ENCODE measurements at regions not wholly inside any gene's neighbourhood (a gene's known extent, or its start where the extent isn't known, plus 50 kb on each side); places are given as distances from the start of the nearest gene placed in this dataset.

DNA sequence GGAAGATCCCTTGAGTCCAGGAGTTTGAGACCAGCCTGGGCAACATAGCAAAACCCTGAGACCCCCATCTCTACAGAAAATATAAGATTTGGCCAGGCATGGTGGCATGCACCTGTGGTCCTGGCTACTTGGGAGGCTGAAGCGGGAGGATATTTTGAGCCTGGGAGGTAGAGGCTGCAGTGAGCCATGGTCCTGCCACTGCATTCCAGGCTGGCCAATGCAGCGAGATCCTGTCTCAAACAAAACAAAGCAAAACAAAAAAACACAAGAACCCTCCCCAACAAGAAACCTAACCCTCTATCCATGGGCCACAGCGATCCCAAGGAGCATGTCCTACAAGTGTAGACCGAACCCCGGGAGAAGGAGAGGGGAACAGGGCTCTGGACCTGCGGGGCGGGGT, 133.3 kb downstream of the MGAT5B start:
- TF ChIP-seq, protein P1, sequence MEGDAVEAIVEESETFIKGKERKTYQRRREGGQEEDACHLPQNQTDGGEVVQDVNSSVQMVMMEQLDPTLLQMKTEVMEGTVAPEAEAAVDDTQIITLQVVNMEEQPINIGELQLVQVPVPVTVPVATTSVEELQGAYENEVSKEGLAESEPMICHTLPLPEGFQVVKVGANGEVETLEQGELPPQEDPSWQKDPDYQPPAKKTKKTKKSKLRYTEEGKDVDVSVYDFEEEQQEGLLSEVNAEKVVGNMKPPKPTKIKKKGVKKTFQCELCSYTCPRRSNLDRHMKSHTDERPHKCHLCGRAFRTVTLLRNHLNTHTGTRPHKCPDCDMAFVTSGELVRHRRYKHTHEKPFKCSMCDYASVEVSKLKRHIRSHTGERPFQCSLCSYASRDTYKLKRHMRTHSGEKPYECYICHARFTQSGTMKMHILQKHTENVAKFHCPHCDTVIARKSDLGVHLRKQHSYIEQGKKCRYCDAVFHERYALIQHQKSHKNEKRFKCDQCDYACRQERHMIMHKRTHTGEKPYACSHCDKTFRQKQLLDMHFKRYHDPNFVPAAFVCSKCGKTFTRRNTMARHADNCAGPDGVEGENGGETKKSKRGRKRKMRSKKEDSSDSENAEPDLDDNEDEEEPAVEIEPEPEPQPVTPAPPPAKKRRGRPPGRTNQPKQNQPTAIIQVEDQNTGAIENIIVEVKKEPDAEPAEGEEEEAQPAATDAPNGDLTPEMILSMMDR (IDR thresholded peaks at IDR 0.05), result no peak
- TF ChIP-seq ZFX (IDR thresholded peaks at IDR 0.05; ENCODE audit: borderline replicate concordance), result no peak

Data from 22Rv1 (cell line).